ENCODE measurements at regions not wholly inside any gene's neighbourhood (a gene's known extent, or its start where the extent isn't known, plus 50 kb on each side); places are given as distances from the start of the nearest gene placed in this dataset.
"Not testable (repeated sequence)": the region's sequence is repeated elsewhere in the genome, so short reads cannot be mapped to it uniquely, and the experiment has no call there.

DNA sequence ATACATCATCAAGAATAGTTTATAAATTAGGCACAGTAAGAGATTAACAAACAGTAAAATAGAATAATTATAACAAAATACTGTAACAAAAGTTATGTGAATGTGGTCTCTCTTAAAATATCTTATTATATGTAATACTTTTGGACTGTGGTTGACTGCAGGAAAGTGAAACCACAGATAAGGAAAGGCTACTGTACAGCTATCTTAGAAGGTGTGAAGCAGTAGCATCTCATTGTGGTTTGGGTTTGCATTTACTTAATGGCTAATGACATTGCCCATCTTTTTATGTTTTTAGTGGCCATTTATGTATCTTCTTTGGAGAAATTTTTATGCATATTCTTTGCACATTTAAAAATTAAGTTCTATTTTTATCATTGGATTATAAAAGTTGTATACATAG, 296.4 kb upstream of the MAGI2 start:
- Histone ChIP-seq H3K36me3 (no peaks in the 10 kb centered on the region), H3K4me1 (ENCODE audit: low read depth) (no peaks in the 10 kb centered on the region), H3K27ac (no peak overlapping the region), H3K27me3 (no peaks in the 10 kb centered on the region), H3K4me3 (no peak overlapping the region), H3K9me3 (ENCODE audit: low read depth) (no peaks in the 10 kb centered on the region)
- TF ChIP-seq CTCF (IDR thresholded peaks at IDR 0.05; ENCODE audit: low read depth, low read length): no peak
- DNase-seq (ENCODE audit: low read depth in 1 of 2, low spot score in 1 of 2): no peak

DNA sequence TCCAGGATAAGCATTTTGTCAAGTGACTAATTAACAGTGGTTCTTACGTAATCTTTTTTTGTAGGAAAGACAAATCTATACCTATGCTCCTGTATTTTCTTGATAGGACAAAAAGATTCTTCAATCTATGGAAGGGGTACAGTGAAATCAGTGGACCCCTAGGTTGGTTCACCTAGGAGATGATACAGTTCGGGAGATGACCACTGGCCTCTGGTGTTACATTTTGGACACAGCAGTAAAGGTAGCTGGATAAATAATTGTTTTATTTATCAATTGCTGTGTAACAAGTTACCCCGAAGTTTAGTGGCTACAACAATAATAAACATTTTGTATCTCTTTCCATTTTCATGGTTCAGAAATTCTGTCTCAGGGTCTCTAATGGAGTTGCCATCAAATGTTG, 288.2 kb upstream of the MAGI2 start:
- Histone ChIP-seq H3K27ac (no peak overlapping the region), H3K27me3 (no peaks in the 10 kb centered on the region), H3K9me3 (ENCODE audit: low read depth) (no peaks in the 10 kb centered on the region), H3K36me3 (no peaks in the 10 kb centered on the region), H3K4me1 (ENCODE audit: low read depth) (no peaks in the 10 kb centered on the region), H3K4me3 (no peak overlapping the region)
- TF ChIP-seq CTCF (IDR thresholded peaks at IDR 0.05; ENCODE audit: low read depth, low read length): peak; percentile 39
- peak in 1 of 2 donors; percentile 10 for DNase-seq (ENCODE audit: low read depth in 1 of 2, low spot score in 1 of 2)

DNA sequence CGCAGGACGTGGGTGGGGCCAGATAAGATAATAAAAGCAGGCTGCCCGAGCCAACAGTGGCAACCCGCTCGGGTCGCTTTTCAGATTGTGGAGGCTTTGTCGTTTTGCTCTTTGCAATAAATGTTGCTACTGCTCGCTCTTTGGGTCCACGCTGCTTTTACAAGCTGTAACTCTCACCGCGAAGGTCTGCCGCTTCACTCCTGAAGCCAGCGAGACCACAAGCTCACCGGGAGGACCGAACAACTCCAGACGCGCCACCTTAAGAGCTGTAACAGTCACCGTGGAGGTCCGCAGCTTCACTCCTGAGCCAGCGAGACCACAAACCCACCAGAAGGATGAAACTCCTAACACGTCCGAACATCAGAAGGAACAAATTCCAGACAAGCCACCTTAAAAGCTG, 286.6 kb upstream of the MAGI2 start:
- TF ChIP-seq CTCF (IDR thresholded peaks at IDR 0.05; ENCODE audit: low read depth, low read length): no peak
- H3K27me3 ChIP-seq: no peaks in the 10 kb centered on the region
- no peak for DNase-seq (ENCODE audit: low read depth in 1 of 2, low spot score in 1 of 2)
- H3K36me3 ChIP-seq: no peaks in the 10 kb centered on the region
- no peak overlapping the region for H3K27ac ChIP-seq
- H3K4me1 ChIP-seq (ENCODE audit: low read depth): no peaks in the 10 kb centered on the region
- no peaks in the 10 kb centered on the region for H3K9me3 ChIP-seq (ENCODE audit: low read depth)
- no peak overlapping the region for H3K4me3 ChIP-seq

DNA sequence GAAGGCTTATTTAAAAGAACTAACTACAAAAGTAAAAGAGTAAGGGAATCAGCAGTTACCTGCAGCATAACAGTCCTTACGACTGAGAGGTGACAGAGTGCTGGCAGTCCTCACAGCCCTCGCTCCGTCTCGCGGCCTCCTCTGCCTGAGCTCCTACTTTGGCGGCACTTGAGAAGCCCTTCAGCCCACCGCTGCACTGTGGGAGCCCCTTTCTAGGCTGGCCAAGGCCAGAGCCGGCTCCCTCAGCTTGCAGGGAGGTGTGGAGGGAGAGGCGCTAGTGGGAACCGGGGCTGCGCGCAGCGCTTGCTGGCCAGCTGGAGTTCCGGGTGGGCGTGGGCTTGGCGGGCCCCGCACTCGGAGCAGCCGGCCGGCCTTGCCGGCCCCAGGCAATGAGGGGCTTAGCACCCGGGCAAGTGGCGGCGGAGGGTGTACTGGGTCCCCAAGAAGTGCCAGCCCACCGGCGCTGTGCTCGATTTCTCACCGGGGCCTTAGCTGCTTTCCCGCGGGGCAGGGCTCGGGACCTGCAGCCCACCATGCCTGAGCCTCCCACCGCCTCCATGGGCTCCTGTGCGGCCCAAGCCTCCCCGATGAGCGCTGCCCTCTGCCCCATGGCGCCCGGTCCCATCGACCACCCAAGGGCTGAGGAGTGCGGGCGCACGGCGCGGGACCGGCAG, 285.7 kb upstream of the MAGI2 start:
- not testable (repeated sequence) for H3K4me3 ChIP-seq; DNase-seq (ENCODE audit: low read depth in 1 of 2, low spot score in 1 of 2); H3K4me1 ChIP-seq (ENCODE audit: low read depth); H3K27me3 ChIP-seq; H3K36me3 ChIP-seq; H3K9me3 ChIP-seq (ENCODE audit: low read depth); H3K27ac ChIP-seq

DNA sequence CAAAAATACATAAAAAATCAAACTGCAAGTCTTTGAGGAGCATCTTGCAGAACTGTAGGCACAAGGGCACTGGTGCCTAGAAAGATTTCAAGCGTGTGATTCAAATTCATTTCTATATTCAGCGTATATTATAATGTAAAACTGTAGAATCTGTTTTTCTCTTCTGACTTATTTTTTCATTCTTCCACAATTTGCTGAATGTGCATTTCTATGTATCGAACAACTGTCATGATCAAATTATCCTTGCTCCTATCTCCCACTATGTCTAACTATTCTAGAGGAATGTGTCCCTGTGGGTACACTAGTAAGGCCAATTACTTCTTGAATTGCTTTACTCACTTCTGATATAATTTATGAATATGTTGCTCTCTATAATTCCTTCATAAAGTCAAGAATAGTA, 283.0 kb upstream of the MAGI2 start:
- Histone ChIP-seq H3K27me3 (no peaks in the 10 kb centered on the region), H3K4me1 (ENCODE audit: low read depth) (no peaks in the 10 kb centered on the region), H3K4me3 (no peak overlapping the region), H3K36me3 (no peaks in the 10 kb centered on the region), H3K27ac (no peak overlapping the region), H3K9me3 (ENCODE audit: low read depth) (no peaks in the 10 kb centered on the region)
- DNase-seq (ENCODE audit: low read depth in 1 of 2, low spot score in 1 of 2): no peak
- no peak for TF ChIP-seq CTCF (IDR thresholded peaks at IDR 0.05; ENCODE audit: low read depth, low read length)

- Histone ChIP-seq H3K4me1 (ENCODE audit: low read depth) (no peaks in the 10 kb centered on the region), H3K9me3 (ENCODE audit: low read depth) (no peaks in the 10 kb centered on the region), H3K27me3 (no peaks in the 10 kb centered on the region), H3K36me3 (no peaks in the 10 kb centered on the region), H3K4me3 (no peak overlapping the region), H3K27ac (no peak overlapping the region)
- no peak for TF ChIP-seq CTCF (IDR thresholded peaks at IDR 0.05; ENCODE audit: low read depth, low read length)
- no peak for DNase-seq (ENCODE audit: low read depth in 1 of 2, low spot score in 1 of 2)
These were observed 281.5 kb upstream of the MAGI2 start for GRCh38 chr7:79735012-79735411.

Measured in cardiac muscle cell (in vitro differentiated cells and primary cell).